Ammon's horn (tissue), 1 donor: ENCODE measurements at regions not wholly inside any gene's neighbourhood (a gene's known extent, or its start where the extent isn't known, plus 50 kb on each side); places are given as distances from the start of the nearest gene placed in this dataset.
"Not testable (repeated sequence)": the region's sequence is repeated elsewhere in the genome, so short reads cannot be mapped to it uniquely, and the experiment has no call there.

ENCODE experiments used
- DNase-seq: peaks from one replicate; pipeline ENCODE4 v3.0.0-alpha.2; 2016; ENCODE audit warnings: low spot score

- no peak for DNase-seq
Observed at GRCh38 chr20:4358552-4358951, 109.5 kb upstream of the ADRA1D start.

GRCh38 chr20:4352348-4352747 lies 103.3 kb upstream of the ADRA1D start:
- no peak for DNase-seq

GRCh38 chr20:4350096-4350495 lies 101.0 kb upstream of the ADRA1D start:
- DNase-seq, result no peak

GRCh38 chr20:4344670-4345069 lies 95.6 kb upstream of the ADRA1D start:
- no peak for DNase-seq

GRCh38 chr20:4342609-4343008 lies 93.5 kb upstream of the ADRA1D start:
- no peak for DNase-seq

GRCh38 chr20:4341804-4342485 lies 92.9 kb upstream of the ADRA1D start:
- no peak for DNase-seq

GRCh38 chr20:4335722-4336121 lies 86.6 kb upstream of the ADRA1D start:
- DNase-seq, result no peak

- no peak for DNase-seq
Observed at GRCh38 chr20:4332121-4332860, 83.2 kb upstream of the ADRA1D start.

- no peak for DNase-seq
Observed at GRCh38 chr20:4330011-4330410, 80.9 kb upstream of the ADRA1D start.

GRCh38 chr20:4329232-4329631 lies 80.1 kb upstream of the ADRA1D start:
- DNase-seq, result no peak

- DNase-seq, result no peak
Observed at GRCh38 chr20:4328541-4328940, 79.5 kb upstream of the ADRA1D start.

GRCh38 chr20:4327956-4328355 lies 78.9 kb upstream of the ADRA1D start:
- DNase-seq, result no peak

- no peak for DNase-seq
Observed at GRCh38 chr20:4326195-4327065, 77.3 kb upstream of the ADRA1D start.

GRCh38 chr20:4325548-4326187 lies 76.6 kb upstream of the ADRA1D start:
- DNase-seq, result no peak

- DNase-seq, result no peak
Observed at GRCh38 chr20:4324611-4325243, 75.6 kb upstream of the ADRA1D start.

- DNase-seq, result no peak
Observed at GRCh38 chr20:4322499-4322898, 73.4 kb upstream of the ADRA1D start.

GRCh38 chr20:4320291-4320690 lies 71.2 kb upstream of the ADRA1D start:
- DNase-seq, result no peak

GRCh38 chr20:4318891-4319290 lies 69.8 kb upstream of the ADRA1D start:
- no peak for DNase-seq

GRCh38 chr20:4310616-4311015 lies 61.5 kb upstream of the ADRA1D start:
- DNase-seq, result not testable (repeated sequence)

- no peak for DNase-seq
Observed at GRCh38 chr20:4306206-4306605, 57.1 kb upstream of the ADRA1D start.

GRCh38 chr20:4305091-4305490 lies 56.0 kb upstream of the ADRA1D start:
- no peak for DNase-seq

- DNase-seq, result peak; percentile 79
Observed at GRCh38 chr20:4304601-4305000, 55.5 kb upstream of the ADRA1D start.
